Left kidney (tissue), 1 donor: ENCODE measurements at regions not wholly inside any gene's neighbourhood (a gene's known extent, or its start where the extent isn't known, plus 50 kb on each side); places are given as distances from the start of the nearest gene placed in this dataset.
"Not testable (repeated sequence)": the region's sequence is repeated elsewhere in the genome, so short reads cannot be mapped to it uniquely, and the experiment has no call there.

Source experiments
- DNase-seq: peaks from one replicate; pipeline ENCODE4 v3.0.0-alpha.2; 2013

GRCh38 chr10:125235093-125236069 is 75.0 kb upstream of the CTBP2 start:
- no peak for DNase-seq

DNA sequence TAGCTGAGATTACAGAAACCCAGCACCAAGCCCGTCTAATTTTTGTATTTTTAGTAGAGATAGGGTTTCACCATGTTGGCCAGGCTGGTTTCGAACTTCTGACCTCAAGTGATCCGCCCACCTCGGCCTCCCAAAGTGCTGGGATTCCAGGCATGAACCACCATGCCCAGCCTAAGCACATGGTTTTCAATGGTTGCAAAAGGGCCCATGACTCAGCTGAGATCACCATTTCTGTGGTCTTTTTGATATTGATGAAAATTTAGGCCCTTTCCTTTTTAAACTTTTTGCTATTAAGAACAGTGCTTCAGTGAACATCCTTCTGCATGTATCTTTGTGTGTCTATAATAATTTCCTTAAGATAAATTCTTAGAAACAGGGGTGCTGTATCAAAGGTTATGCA is 74.2 kb upstream of the CTBP2 start:
- not testable (repeated sequence) for DNase-seq

GRCh38 chr10:125233726-125234125 is 73.4 kb upstream of the CTBP2 start:
- DNase-seq = no peak

DNA sequence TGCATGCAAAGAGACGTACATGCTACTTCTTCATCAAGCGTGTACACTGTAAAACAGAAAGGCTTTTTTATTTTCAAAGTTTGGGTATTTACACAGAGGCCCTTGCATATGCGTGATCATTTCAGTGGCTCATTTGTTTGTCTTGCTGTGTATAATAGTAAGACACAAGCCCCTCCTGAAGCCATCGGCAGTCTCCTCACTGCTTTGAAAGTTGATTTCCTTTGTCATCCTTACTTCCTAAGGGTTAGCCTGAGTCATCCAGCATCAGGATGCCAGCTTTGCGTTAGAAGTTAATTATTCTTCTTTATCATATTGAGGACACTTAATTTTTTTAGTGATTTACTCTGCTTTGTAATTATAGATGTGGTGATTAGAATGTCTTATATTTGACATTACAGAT is 72.5 kb upstream of the CTBP2 start:
- DNase-seq = no peak

- no peak for DNase-seq
Measured at GRCh38 chr10:125231813-125232475, 71.6 kb upstream of the CTBP2 start.

DNA sequence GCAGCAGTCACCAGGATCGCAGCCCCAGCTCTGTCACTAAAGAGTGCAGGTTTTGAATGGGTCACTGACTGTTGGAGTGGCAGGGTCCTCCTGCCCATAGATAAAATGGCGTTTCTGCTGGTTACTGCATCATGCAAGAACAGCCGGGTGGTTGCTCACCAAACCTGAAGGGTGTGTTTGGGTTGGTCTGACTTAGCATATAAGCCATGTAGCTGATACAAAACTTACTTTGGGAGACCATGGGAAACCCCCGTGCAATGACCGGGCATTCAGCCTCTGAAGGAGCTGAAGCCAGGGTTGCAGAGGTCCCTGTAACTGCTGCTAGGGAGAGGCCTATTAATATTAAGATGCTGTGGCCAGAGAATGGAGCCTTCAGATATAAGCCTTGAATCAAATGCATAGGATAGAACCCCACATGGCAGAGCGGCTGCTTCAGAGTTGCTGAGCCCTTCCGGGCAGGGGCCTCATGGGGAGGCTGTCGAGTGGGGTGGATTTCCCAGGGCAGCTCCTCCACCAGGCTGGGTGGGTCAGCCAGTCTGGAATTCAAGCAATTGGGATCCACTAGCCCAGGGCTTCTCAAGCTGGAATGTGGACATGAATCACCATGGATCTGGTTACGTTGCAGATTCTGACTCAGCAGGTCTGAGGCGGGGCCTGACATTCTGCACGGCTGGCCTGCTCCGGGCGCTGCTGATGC is 70.9 kb upstream of the CTBP2 start:
- no peak for DNase-seq

DNA sequence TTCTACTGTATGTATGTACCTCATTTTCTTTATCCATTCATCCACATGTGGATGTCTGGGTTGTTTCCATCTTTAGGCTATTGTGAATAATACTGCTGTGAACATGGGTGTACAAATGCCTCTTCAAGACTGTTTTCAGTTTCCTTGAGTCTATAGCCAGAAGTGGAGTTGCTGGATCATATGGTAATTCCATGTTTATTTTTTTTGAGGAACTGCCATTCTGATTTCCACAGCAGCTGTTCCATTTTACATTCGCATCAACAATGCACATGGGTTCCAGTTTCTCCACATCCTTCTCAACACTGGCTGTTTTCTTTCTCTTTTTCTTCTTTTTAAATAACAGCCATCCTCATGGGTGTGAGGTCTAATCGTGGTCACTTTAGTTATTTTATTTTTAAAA is 69.9 kb upstream of the CTBP2 start:
- DNase-seq = no peak

DNA sequence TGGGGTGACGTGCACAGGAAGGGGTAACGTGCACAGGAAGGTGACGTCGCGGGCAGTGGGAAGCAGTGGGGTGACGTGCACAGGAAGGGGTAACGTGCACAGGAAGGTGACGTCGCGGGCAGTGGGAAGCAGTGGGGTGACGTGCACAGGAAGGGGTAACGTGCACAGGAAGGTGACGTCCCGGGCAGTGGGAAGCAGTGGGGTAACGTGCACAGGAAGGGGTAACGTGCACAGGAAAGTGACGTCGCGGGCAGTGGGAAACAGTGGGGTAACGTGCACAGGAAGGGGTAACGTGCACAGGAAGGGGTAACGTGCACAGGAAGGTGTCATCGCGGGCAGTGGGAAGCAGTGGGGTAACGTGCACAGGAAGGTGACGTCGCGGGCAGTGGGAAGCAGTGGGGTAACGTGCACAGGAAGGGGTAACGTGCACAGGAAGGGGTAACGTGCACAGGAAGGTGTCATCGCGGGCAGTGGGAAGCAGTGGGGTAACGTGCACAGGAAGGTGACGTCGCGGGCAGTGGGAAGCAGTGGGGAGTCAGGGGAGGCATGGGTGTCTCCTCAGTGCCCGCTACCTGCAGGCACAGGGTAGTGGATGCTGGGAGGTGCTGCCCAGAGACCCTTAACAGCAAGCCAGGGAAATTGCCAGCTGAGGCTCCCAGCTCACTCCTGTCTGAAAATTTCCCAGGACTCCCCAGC is 68.0 kb upstream of the CTBP2 start:
- DNase-seq = not testable (repeated sequence)

GRCh38 chr10:125227546-125227945 is 67.2 kb upstream of the CTBP2 start:
- no peak for DNase-seq

GRCh38 chr10:125226823-125227222 is 66.5 kb upstream of the CTBP2 start:
- DNase-seq = no peak

DNA sequence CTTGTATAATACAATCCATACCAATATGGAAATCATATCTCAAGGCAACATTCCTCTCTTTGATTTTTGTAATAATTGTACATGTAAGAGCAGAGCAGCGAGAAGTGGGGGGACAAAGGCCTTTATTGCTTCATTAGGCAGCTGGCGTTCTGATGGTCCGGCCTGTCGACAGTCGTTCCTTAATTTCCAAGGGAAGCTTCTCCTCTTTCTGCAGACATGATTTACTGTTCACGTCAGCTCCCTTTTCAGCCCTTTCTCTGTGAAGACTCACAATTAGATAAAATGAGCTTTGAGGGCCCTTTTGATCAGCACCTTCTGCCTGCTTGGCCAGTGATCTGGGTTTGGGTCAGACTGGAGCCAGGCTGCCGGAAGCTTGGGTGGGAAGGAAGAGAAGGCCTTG is 65.6 kb upstream of the CTBP2 start:
- DNase-seq = no peak

DNA sequence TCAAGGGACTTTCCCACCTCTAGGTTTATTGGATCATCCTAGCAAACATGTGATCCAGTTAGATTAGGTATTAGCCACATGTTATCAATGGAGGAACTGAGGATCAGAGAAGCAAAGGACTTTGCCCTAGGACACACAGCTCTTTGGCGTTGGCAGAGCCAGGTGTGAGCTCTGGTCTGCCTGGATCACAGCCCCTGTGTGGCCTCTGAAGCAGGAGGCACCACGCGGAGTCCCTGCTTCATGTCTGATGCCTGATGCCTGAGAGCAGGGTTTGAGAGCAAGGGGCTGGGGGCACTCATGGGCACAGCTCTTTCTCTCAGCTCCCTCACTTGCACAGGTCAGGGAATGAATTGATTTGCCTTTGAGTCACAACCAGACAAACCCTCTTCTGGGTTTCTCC is 64.7 kb upstream of the CTBP2 start:
- DNase-seq = no peak

- DNase-seq = no peak
Measured at GRCh38 chr10:125222515-125223308, 62.3 kb upstream of the CTBP2 start.

- DNase-seq = no peak
Measured at GRCh38 chr10:125221716-125222115, 61.4 kb upstream of the CTBP2 start.

- no peak for DNase-seq
Measured at GRCh38 chr10:125219776-125220175, 59.4 kb upstream of the CTBP2 start.

GRCh38 chr10:125218967-125219366 is 58.6 kb upstream of the CTBP2 start:
- DNase-seq = no peak

- no peak for DNase-seq
Measured at GRCh38 chr10:125217990-125218675, 57.8 kb upstream of the CTBP2 start.

- no peak for DNase-seq
Measured at GRCh38 chr10:125216861-125217260, 56.5 kb upstream of the CTBP2 start.

DNA sequence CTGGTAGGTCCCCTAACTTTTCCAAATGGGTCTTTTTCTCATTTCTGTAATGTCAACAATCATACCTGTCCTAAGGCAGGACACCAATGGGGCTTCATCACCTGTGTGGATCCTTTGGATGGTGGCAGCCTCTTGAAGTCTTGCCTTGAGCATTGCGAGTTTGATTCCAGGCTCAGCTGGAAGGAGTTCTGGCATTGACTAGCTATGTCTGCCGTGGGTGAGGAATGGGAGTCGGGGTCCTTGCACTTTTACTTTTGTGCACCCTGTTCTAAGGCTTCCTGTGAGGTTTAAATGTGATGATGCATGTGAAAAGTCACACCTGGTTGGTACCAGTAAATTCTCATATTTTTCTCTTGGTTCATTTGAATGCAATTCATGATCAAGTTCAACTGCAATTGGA is 55.9 kb upstream of the CTBP2 start:
- no peak for DNase-seq

- no peak for DNase-seq
Measured at GRCh38 chr10:125214283-125214570, 53.9 kb upstream of the CTBP2 start.
